GM18867 (cell line): ENCODE measurements at regions not wholly inside any gene's neighbourhood (a gene's known extent, or its start where the extent isn't known, plus 50 kb on each side); places are given as distances from the start of the nearest gene placed in this dataset.
A peak's percentile ranks its signal among the peaks of the same experiment; 100 is the strongest.
"Not testable (repeated sequence)": the region's sequence is repeated elsewhere in the genome, so short reads cannot be mapped to it uniquely, and the experiment has no call there.

Source experiments
- ATAC-seq: cut with Tn5 transposase; IDR thresholded peaks from one replicate; pipeline ENCODE4 v1.9.1; 2021; ENCODE audit warnings: mild to moderate bottlenecking, moderate library complexity; ENCODE audit not compliant: unreplicated experiment

DNA sequence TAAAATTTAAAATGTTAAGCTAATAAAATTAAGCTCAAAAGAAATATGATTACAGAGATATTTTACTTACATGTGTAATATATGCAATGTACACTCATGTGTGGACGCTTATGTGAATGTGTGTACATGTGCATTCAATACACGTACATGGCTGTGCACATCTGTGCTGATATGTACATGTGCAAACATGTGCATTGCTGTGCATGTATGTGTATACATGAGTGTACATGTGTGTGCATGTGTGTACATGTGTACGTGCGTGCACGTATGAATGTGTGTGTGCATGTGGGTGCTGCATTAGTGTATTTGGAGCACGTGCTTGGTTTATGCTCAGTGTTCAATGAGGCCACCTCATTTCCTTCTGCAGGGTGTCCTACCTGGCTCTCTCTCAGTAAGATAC, 88.2 kb upstream of the TMEM18 start:
- ATAC-seq = no peak

DNA sequence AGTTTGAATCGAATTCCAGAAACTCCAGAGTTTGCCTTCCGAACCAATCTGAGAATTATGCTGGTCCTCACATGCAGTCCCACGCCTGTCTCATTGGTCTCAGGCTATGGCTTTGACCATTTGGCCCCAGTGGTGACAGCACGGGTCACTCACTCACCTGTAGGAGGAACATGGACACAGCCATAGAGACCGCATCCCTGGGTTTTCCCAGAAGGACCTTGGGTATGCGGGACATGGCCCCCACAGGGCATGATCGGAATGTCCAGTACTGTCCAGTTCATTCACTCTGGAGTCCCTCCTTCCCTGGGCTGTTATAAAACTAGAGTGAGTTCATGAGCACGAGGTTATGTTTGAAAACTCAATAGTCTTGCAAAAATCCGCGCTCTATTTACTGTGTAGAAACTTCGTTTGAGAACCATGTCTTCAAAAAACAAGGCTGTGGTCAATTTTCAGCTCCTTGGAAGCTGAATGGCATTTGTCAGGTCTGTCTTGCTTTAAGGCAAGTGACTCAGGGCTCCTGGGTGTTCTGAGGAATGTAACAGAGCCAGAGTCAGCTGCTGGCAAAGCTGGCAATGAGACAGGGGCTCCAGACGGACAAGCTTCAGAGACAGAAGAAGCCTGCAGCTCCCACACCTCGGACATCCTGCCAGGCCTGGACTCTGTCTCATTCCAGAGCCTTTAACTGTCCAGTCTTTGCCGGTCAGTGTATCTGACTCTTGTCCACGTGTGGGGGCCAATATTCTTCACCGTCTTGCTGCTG, 86.7 kb upstream of the TMEM18 start:
- ATAC-seq = no peak

DNA sequence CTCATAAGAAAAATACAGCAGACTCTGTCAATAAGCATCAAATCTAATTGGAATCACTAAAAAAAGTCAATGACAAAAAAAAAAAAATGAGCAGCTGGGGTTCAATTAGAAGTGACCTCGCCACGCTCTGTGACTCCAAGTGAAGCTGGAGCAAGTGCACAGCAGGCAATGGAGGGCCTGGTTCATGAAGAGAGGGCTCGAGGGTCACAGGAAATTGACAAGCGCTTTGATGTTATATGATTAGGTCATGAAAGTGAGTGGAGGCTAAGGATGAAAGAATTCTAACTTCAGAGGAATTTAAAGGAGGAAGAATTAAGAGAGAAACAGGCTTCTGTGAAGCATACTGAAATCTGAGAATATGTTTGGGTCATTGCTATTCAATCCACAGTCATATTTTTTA, 85.4 kb upstream of the TMEM18 start:
- ATAC-seq = no peak

DNA sequence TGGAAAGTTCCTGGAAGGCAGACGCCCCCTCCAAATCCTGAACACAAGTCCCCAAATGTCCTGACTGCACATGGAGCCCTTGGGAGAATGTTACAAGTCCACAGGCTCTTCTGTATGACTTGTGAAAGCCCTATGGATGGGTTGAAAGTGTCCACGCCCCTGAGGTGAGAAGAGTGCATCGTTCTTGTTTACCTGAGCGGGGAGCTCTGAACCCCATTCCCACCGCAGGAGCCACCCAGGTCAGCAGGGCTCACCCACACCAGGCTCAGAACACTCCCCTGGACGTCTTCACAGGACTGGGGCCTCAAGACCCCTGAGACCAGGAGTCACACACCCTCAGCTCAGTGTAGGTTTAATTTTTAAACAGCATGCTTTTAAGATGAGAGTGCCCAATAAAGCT, 84.2 kb upstream of the TMEM18 start:
- ATAC-seq = no peak

DNA sequence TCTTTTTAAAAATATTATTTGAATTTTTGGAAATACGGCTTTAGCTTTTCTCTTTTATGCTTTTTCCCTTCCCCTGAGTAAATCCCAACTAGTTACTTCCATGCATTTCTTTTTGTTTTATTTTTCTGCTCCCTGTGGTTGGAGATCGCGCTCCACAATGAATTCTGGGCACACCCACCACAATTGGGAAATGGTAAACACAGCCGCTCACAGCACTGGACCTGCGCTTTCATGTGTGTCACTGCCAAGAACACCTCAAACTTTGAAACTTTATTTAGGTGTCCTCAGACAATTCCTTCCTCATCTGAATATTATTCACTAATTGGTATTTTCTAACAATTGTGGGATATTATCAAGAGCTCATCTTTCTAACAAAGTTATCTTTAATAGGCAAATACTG, 82.8 kb upstream of the TMEM18 start:
- no peak for ATAC-seq

DNA sequence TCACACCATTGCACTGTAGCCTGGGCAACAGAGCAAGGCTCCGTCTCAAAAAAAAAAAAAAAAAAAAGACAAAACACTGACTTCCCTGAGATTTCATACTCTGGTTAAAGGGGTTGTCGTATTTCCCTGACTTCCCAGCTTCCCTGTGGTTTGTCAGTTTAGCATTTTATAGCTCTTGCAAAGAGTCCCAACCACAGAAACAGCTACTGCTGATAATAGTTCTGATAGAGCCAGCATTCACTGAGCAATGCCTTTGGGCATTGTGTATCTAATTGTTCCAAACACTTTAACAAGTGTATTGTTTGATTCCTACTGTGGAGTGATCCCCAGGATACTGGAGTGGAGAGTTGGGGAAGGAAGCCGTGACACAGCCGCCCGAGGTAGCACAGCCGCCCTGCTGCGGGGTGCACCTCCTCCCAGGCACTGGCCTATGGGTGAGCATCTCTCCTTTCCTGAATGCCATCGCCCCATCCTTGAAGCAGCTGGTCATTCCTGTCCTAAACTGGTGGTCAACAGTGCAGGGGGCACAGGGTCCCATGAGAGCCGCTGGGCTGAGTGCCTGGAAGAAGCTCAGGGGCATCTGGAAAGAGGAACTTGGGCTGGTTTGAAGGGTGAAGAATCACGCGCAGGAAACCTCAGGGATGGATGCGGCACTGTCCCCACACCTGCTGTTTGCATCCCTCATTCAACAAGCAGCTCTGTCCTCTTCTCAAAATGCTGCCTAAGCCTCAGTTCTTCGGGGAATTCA, 81.0 kb upstream of the TMEM18 start:
- ATAC-seq = no peak

DNA sequence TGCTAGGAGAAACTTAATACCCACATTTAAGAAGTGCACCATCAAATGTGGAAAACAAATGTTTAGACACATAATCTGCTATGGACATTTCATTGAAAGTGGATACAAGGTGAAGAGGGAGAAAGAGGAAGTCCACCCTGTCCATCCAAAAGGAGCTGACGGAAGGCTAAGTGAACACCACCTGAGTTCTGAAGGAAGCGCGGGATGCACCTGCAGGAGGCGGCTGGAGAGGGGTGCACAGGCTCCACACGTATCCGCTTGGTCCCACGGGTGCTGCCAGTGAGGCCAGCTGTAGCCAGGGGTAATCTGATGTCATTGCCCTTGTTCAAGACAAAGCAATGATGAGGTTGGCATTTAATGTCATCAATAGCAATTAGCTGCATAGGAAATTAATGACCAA, 75.9 kb upstream of the TMEM18 start:
- ATAC-seq = no peak

DNA sequence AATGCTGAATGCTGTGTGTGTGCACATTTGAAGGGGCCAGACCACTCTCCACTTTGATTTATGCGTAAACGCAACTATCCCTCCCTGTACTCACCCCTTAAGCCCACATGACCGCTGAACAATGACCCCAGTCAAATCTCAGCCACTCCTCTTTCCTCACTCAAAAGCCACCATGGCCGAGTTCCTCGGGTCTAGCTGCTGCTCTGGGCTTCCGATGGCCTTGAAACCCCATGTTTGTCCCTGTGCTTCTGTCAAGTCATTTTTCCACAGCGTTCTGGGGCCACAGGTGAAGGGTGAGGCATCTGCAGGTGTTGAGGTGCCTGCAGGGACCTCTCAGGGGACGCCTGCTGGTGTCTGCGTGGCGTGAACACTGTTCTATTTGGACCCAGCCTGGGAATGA, 74.3 kb upstream of the TMEM18 start:
- ATAC-seq = no peak

DNA sequence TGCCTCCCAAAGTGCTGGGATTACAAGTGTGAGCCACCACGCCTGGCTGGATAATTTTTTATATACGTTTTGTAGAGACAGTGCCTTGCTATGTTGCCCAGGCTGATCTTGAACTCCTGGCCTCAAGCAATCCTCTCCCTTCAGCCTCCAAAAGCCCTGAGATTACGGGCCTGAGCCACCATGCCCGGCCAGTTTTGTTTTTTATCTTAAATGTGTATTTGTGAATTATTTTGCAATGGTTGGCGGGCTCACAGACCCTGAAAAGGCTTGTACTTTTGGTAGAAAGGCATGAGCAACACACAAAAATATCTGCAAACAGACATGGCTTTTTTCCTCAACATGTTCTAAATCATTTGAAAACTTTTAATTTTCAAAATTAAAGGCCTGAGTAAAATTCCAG, 73.4 kb upstream of the TMEM18 start:
- no peak for ATAC-seq

DNA sequence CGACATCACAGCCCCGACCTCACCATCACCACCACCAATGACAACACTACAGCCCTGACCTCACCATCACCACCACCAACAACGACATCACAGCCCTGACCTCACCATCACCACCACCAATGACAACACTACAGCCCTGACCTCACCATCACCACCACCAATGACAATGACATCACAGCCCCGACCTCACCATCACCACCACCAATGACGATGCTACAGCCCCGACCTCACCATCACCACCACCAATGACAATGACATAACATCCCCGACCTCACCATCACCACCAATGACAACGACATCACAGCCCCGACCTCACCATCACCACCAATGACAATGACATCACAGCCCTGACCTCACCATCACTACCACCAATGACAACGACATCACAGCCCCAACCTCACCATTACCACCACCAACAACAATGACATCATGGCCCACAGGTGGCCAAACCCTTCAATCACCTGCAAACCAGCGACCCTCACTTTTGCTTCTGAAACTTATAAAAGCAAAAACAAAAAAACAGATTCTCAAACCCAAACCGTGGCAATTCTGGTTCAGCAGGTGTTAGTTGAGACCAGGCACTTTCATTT, 70.7 kb upstream of the TMEM18 start:
- ATAC-seq = no peak

DNA sequence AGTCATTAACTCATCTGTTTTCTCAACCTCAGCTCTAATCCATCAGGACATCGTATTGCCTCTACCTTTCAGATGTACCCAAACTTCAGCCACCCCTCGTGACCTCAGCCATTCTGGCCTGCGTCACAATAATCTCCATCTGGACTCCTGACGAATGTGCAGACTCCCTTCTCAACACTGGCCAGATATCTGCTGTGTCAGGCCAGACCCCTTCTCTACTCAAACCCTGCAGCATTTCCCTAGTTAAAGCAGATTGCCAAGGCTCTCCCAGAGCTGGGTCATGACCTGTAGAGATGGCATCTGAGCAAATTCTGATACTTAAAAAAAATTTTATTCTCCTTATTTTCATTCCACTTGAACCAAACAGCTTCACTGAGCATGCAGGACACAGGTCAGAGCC, 69.5 kb upstream of the TMEM18 start:
- ATAC-seq = no peak

DNA sequence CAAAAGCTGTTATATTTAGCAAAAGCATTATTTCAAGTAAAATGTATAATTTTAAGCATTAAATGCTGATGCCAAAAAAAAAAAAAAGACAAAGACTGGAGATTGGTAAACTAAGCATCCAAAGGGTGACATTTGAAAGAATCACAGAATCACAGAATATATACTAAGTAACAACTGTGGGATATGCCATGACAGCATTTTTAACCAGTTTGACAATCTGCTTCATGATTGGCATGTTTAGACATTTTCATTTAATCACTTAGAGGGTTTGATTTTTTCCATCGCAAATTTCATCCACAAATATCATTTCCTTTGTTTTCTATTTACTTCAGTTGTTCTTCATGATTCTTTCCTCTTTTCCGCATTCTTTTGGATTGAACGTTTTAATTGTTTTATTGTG, 66.9 kb upstream of the TMEM18 start:
- ATAC-seq = no peak

DNA sequence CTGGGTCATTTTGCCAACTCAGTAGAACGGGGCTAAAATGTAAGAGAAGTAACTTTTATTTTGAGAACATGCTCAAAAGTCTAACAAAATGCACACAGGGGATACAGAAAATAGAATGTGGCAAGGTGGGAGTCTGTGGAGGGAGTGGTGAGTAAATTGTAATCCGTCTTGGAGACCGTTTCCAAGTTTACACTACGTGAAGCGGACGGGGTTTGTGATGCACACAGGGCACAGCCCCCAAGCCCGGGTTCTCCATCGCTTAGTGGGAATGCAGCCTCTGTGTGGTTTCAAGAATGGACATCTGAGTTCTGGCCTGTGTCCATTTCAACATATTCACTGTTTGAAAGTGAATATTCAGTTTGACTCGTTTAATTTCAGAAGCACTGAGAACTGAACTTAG, 65.0 kb upstream of the TMEM18 start:
- no peak for ATAC-seq

DNA sequence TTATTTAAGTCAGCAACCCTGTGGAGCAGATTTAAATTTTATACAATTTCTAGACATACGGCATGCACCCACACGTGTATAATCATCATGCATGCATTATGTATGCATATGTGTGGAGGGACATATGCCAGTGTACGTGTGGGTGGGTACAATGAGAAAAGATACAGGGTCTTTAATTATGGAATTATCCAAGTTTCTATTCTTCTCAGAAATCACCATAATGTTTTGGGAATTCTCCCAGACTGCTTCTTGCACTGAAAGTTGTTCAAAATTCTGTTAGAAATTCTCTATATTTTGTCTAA, 63.9 kb upstream of the TMEM18 start:
- no peak for ATAC-seq

DNA sequence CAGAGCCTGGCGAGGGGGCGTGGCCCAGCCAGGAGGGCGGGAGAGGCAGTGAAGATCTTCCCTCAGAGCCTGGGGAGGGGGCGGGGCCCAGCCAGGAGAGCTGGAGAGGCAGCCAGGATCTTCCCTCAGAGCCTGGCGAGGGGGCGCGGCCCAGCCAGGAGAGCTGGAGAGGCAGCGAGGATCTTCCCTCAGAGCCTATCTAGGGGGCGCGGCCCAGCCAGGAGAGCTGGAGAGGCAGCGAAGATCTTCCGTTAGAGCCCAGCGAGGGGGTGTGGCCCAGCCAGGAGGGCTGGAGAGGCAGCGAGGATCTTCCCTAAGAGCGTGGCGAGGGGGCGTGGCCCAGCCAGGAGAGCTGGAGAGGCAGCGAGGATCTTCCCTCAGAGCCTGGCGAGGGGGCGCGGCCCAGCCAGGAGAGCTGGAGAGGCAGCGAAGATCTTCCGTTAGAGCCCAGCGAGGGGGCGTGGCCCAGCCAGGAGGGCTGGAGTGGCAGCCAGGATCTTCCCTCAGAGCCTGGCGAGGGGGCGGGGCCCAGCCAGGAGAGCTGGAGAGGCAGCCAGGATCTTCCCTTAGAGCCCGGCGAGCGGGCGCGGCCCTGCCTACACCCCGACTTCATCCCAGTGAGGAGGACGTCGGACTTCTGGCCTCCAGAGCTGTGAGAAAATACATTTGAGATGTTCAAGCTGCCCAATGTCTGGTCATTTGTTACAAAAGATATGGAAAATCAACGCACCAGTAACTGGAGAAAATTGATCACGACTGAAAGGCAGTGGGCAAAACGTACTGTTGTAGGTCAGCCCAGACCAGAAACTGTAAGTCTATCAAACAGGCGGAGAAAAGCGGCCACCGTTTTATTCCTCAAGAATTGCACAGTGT, 63.4 kb upstream of the TMEM18 start:
- ATAC-seq = peak; percentile 77

DNA sequence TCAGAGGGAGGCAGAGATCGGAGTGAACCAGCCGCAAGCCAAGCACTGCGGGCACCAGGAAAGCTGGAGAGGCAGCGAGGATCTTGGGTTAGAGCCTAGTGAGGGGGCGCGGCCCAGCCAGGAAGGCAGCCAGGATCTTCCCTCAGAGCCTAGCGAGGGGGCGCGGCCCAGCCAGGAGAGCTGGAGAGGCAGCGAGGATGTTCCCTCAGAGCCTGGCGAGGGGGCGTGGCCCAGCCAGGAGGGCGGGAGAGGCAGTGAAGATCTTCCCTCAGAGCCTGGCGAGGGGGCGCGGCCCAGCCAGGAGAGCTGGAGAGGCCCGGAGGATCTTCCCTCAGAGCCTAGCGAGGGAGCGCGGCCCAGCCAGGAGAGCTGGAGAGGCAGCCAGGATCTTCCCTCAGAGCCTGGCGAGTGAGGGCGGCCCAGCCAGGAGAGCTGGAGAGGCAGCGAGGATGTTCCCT, 62.7 kb upstream of the TMEM18 start:
- ATAC-seq = not testable (repeated sequence)

DNA sequence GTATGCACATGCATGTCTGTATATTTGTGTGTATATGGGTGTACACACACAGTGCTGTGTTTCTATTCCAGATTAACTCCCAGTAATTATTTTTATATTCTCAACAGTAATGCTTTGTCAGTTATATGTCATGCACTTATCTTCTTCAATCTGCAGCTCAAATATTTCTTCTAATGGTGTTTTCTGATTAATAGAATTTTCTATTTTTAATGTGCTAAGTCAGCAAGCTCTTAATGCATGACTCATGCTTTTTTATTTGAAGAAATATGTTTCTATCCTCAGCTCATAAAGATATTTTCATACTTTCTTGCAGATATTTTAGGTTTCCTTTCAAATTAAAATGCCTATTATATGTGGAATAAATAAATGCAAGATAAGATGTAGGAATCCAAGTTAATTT, 59.7 kb upstream of the TMEM18 start:
- ATAC-seq = no peak

DNA sequence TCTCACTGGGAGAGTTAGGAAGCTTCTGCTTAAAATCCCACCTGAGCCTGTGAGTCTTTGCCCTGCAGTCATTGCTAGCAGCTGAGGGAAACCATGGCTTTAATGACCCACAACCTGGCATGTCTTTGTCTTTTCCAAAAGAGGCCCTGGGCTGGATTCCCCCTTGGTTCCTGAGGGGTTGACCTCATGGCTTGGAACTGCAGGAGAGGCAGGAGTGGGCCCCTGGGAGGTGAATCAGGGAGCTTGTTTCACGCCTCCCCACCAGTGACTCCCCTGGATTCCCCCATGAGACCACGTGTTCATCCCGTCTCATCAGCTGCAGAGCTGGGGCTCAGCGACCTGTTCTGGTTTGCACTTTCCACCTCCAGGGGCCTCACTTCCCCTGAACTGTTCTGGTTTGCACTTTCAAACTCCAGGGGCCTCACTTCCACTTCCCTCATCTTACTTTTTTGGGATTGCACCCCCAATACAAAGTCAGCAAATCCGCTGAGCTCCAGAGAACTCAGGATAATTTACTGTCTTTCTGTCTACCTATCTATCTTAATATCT, 58.5 kb upstream of the TMEM18 start:
- ATAC-seq = peak; percentile 42

DNA sequence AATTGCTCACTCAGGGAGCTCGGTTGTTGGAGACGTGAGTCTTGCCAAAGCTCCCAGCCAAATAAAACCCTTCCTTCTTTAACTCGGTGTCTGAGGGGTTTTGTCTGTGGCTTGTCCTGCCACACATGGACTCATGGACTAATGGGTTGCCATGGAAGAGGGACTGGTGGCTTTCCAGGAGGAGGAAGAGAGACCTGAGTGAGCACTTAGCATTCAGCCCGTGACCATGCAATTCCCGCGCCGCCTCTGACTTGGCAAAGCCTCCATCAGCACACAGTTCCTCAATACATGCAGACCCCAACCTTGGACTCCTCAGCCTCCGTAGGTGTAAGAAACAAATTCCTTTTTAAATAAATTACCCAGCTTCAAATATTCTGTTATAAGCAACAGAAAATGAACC, 57.3 kb upstream of the TMEM18 start:
- ATAC-seq = no peak

DNA sequence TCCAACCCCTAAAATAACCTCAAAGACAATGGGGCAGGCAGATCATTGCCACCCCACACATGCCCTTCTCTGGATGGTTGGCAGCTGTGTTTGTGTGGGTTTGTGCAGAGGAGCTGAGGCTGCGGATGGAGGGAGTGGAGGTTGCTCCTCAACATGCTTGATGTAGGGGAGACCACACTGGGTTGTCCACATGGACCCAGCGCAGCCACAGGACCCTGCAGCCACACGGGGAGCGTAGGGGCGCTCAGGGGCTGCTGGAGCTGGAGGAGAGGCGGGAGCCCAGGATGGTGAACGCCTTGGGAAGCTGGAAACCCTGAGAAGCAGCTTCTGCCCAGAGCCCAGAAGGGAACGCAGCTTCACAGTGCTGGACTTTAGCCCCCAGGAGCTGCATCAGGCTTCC, 56.3 kb upstream of the TMEM18 start:
- no peak for ATAC-seq

DNA sequence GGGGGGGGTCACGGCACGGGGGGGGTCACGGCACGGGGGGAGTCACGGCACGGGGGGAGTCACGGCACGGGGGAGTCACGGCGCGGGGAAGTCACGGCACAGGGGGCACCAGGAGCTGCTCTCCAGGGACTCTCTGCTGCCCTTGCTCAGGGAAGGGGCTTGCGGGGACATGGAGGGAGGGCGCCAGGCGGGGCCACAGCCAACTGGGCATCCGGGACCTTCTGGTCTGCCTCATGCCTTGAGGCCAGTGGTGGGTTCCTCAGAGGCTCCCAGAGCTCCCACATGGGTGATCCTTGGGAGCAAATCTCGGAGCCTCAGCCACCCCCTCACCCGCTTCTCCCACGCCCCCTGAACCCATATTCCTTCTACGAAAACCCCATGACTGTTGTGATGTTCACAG, 55.8 kb upstream of the TMEM18 start:
- no peak for ATAC-seq
